ENCODE measurements at regions not wholly inside any gene's neighbourhood (a gene's known extent, or its start where the extent isn't known, plus 50 kb on each side); places are given as distances from the start of the nearest gene placed in this dataset.
"Not testable (repeated sequence)": the region's sequence is repeated elsewhere in the genome, so short reads cannot be mapped to it uniquely, and the experiment has no call there.

DNA sequence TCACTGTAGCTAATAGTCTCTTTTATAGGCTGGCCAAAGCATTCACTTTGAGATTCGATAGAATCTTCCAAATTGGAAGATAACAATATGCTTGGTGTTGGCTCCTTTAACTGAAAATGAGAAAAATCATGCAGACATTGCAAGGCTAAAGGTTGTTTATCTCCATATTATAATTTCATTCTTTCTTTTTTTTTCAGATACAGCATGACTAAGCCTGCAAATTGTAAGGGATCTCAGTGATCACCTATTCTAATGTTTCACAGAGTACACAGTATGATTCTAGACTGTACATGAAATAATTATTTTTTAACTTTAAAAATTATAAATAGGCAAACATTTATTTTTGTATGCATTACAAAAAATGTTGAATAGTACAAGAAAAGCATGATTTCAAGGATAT lies 451.7 kb upstream of the DDI1 start:
- DNase-seq (ENCODE audit: low read depth), result no peak

GRCh38 chr11:103585401-103585800 lies 451.0 kb upstream of the DDI1 start:
- no peak for DNase-seq (ENCODE audit: low read depth)

DNA sequence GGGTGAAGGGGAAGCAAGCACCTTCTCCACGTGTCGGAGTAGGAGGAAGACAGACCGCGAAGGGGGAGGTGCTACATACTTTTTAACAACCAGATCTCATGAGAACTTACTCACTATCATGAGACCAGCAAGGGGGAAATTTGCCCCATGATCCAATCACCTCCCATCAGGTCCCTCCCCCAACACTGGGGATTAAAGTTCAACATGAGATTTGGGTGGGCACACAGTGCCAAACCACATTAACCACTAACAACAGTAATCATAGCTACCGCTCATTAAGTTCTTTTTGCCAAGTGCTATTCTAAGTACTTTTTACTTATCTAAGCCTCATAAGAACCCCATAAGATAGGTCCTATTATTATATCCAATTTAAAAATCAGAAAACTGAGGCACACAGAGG lies 450.5 kb upstream of the DDI1 start:
- DNase-seq (ENCODE audit: low read depth), result no peak

DNA sequence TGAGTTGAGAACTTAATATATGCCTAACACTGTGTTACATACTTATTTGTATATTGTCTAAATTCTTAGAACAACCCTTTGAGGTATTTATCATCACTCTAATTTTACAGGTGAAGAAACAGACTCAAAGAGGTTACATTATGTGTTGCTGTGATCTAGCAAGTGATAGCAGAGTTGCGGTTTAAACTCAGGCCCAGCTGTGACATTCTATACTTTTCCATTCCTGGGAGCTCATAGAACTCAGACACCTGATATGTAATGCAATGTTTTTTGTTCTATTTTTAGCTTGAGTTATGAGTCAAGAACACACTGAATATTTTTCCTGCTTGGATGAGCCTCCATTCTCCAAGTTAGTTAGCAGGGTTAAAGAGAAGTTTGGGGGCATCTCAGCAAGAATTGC lies 449.7 kb upstream of the DDI1 start:
- no peak for DNase-seq (ENCODE audit: low read depth)

DNA sequence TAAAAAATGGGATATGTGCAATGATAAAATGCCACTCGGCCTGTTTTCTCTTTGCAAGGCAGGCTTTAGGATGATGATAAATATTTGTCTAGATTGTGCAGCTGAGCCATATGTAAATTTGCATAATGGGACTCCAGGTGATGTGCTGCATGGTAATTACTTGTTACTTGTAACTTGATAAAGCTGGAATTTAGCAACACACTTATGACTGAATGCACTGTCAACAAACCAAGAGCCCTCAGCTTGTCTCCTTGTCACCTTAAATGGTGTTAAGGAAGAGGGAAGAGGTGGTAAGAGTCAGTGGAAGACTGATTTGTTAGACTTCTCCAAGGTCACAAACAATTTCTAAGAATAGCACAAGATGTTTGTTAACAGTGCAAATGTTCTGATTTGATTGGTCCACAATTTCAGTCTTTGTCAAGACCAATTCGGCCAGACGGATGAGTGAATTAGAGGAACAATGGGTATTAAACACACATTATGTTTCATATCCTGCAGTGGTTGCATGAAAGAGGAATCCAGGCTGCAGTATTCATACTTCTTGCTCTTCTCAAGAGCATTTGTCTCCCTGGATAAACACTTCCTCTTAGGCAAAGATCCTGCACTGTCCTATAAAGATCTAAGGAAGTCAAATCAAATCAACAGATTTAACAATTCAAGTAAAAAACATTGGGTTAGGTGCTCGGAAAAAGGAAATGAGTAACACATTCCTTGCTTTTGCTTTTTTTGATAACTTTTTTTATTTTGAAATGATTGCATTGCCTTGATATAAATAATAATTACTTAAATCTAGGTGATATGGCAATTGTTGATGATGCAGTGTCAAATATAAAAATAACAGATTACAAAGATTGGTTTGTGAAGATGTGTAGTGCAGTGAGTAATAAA lies 448.3 kb upstream of the DDI1 start:
- DNase-seq (ENCODE audit: low read depth), result no peak

- DNase-seq (ENCODE audit: low read depth), result no peak
Measured at GRCh38 chr11:103591554-103591953, 444.9 kb upstream of the DDI1 start.

- no peak for DNase-seq (ENCODE audit: low read depth)
Measured at GRCh38 chr11:103594283-103594682, 442.2 kb upstream of the DDI1 start.

- no peak for DNase-seq (ENCODE audit: low read depth)
Measured at GRCh38 chr11:103596315-103596714, 440.1 kb upstream of the DDI1 start.

GRCh38 chr11:103601225-103601846 lies 435.1 kb upstream of the DDI1 start:
- no peak for DNase-seq (ENCODE audit: low read depth)

DNA sequence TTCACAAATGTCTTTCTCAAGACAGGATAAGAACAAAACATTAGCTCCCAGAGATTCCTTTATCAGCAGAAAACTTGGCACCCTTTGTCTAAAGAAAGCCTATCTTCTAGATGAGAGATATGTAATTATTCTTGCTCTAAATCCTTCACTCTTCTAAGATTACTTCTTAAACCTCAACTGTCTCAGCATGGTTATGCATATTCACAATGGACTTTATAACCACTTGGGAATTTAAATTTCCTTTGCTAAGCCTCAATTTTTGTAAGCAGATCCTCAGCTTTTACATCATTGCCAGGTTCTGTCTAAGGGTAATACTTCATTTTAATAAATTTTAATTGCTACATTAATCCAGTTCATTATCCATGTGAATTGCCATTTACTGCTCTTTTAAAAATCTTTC lies 433.6 kb upstream of the DDI1 start:
- no peak for DNase-seq (ENCODE audit: low read depth)

GRCh38 chr11:103604310-103604709 lies 432.1 kb upstream of the DDI1 start:
- DNase-seq (ENCODE audit: low read depth), result no peak

- no peak for DNase-seq (ENCODE audit: low read depth)
Measured at GRCh38 chr11:103608566-103608965, 427.9 kb upstream of the DDI1 start.

- DNase-seq (ENCODE audit: low read depth), result no peak
Measured at GRCh38 chr11:103609117-103610066, 427.0 kb upstream of the DDI1 start.

- DNase-seq (ENCODE audit: low read depth), result no peak
Measured at GRCh38 chr11:103610435-103610834, 426.0 kb upstream of the DDI1 start.

- not testable (repeated sequence) for DNase-seq (ENCODE audit: low read depth)
Measured at GRCh38 chr11:103611526-103612260, 424.7 kb upstream of the DDI1 start.

- DNase-seq (ENCODE audit: low read depth), result not testable (repeated sequence)
Measured at GRCh38 chr11:103612451-103612850, 424.0 kb upstream of the DDI1 start.

- DNase-seq (ENCODE audit: low read depth), result not testable (repeated sequence)
Measured at GRCh38 chr11:103616586-103616985, 419.9 kb upstream of the DDI1 start.

DNA sequence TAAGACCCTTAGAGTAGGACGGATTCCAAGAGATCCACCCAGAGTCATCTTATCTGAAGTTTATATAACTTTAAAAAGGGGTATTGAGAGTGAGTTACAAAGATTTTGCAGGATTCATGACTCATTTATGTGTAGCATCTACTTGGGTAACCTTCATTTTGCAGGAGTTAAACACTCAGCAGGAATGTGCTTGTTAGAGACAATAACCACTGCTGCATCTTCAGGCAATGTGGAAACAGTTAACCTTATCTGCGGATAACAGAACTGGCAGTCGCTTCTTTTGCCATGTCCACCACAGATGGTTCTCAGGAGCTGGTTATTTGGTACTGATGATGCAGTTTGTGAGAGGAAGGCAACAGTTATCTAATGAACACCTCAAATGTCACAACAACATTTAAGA lies 417.9 kb upstream of the DDI1 start:
- no peak for DNase-seq (ENCODE audit: low read depth)

DNA sequence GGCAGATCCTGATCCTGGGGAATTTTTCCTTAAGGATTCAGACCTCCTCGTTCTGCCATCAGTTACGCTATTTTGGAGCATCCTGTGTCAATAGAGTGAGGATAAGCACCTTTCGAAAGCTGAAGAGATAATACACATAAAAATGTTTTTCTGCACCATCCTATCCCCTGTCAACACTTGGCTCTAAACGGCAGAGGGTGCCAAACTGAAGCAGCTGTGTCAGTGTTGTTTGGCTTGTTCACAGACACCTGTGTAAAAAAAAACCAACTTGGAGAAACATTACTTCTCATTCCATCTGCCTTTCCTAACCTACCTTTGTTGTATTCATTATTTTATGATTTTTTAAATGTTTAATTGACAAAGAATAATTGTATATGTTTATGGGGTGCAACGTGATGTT lies 417.0 kb upstream of the DDI1 start:
- DNase-seq (ENCODE audit: low read depth), result no peak

- DNase-seq (ENCODE audit: low read depth), result no peak
Measured at GRCh38 chr11:103619938-103620337, 416.5 kb upstream of the DDI1 start.

GRCh38 chr11:103622296-103622695 lies 414.1 kb upstream of the DDI1 start:
- DNase-seq (ENCODE audit: low read depth), result no peak

DNA sequence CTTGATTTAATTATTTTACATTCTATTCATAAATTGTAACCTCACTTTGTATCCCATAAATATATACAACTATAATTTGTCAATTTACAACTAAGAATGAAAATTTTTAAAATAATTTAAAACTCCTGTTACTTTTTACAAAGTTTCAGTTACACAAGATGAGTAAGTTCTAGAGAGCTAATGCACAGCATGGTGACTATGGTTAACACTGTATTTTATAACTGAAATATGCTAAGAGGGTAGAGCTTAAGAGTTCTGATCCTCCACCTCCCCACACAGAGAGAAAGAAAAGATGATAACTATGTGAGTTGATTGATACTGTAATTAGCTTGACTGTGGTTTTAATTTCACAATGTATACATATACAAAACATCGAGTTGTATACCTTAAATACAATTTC lies 412.5 kb upstream of the DDI1 start:
- no peak for DNase-seq (ENCODE audit: low read depth)

All from activated gamma-delta T cell treated with anti-CD3 and anti-CD28 coated beads, Interleukin-2, amount 50 U/mL, for 16 hours (primary cell).